ENCODE measurements at regions not wholly inside any gene's neighbourhood (a gene's known extent, or its start where the extent isn't known, plus 50 kb on each side); places are given as distances from the start of the nearest gene placed in this dataset.
"Not testable (repeated sequence)": the region's sequence is repeated elsewhere in the genome, so short reads cannot be mapped to it uniquely, and the experiment has no call there.

- Histone ChIP-seq H2AFZ (ENCODE audit: low read length) (no peak overlapping the region), H3K79me2 (ENCODE audit: insufficient read depth, low read length) (no peaks in the 10 kb centered on the region), H3K4me1 (ENCODE audit: insufficient read depth, low read length, poor library complexity, severe bottlenecking) (no peaks in the 10 kb centered on the region), H3K9me3 (ENCODE audit: insufficient read depth, low read depth, low read length) (peaks cover 8% of the 10 kb centered on the region; the same call in 1 of the 2 replicates), H3K9me2 (replicated peaks; ENCODE audit: low read depth, low read length) (no peaks in the 10 kb centered on the region), H3K4me3 (ENCODE audit: low read length, poor library complexity, severe bottlenecking) (no peak overlapping the region), H3F3A (ENCODE audit: low read depth) (no peaks in the 10 kb centered on the region), H3K36me3 (ENCODE audit: insufficient read depth, low read length) (no peaks in the 10 kb centered on the region), H3K9ac (ENCODE audit: low read depth, low read length, poor library complexity, severe bottlenecking) (no peak overlapping the region), H3K27me3 (ENCODE audit: insufficient read depth, low read length, poor library complexity, severe bottlenecking) (no peaks in the 10 kb centered on the region), H4K20me1 (ENCODE audit: insufficient read depth, low read length, poor library complexity, severe bottlenecking) (no peaks in the 10 kb centered on the region), H3K4me2 (ENCODE audit: low read depth, low read length, poor library complexity, severe bottlenecking) (no peak overlapping the region)
- no peak for TF ChIP-seq EZH2phosphoT487 (IDR thresholded peaks at IDR 0.05; ENCODE audit: borderline replicate concordance)
These were observed 509.4 kb downstream of the MATN1 start for GRCh38 chr1:30213936-30214335.

- H3K4me3 ChIP-seq (ENCODE audit: low read length, poor library complexity, severe bottlenecking); H3K9me2 ChIP-seq (replicated peaks; ENCODE audit: low read depth, low read length); H3K9me3 ChIP-seq (ENCODE audit: insufficient read depth, low read depth, low read length); H3F3A ChIP-seq (ENCODE audit: low read depth); H3K27me3 ChIP-seq (ENCODE audit: insufficient read depth, low read length, poor library complexity, severe bottlenecking); H3K36me3 ChIP-seq (ENCODE audit: insufficient read depth, low read length); H3K9ac ChIP-seq (ENCODE audit: low read depth, low read length, poor library complexity, severe bottlenecking); H2AFZ ChIP-seq (ENCODE audit: low read length); H3K79me2 ChIP-seq (ENCODE audit: insufficient read depth, low read length); H4K20me1 ChIP-seq (ENCODE audit: insufficient read depth, low read length, poor library complexity, severe bottlenecking); H3K4me2 ChIP-seq (ENCODE audit: low read depth, low read length, poor library complexity, severe bottlenecking); H3K4me1 ChIP-seq (ENCODE audit: insufficient read depth, low read length, poor library complexity, severe bottlenecking): not testable (repeated sequence)
These were observed 515.4 kb downstream of the MATN1 start for GRCh38 chr1:30207962-30208361.

GRCh38 chr1:30206631-30207030 lies 516.8 kb downstream of the MATN1 start:
- not testable (repeated sequence) for H4K20me1 ChIP-seq (ENCODE audit: insufficient read depth, low read length, poor library complexity, severe bottlenecking); H3K9me2 ChIP-seq (replicated peaks; ENCODE audit: low read depth, low read length); H2AFZ ChIP-seq (ENCODE audit: low read length); H3K4me1 ChIP-seq (ENCODE audit: insufficient read depth, low read length, poor library complexity, severe bottlenecking); H3F3A ChIP-seq (ENCODE audit: low read depth); H3K9me3 ChIP-seq (ENCODE audit: insufficient read depth, low read depth, low read length); H3K27me3 ChIP-seq (ENCODE audit: insufficient read depth, low read length, poor library complexity, severe bottlenecking); H3K9ac ChIP-seq (ENCODE audit: low read depth, low read length, poor library complexity, severe bottlenecking); H3K36me3 ChIP-seq (ENCODE audit: insufficient read depth, low read length); H3K79me2 ChIP-seq (ENCODE audit: insufficient read depth, low read length); H3K4me2 ChIP-seq (ENCODE audit: low read depth, low read length, poor library complexity, severe bottlenecking); H3K4me3 ChIP-seq (ENCODE audit: low read length, poor library complexity, severe bottlenecking)

- H3K4me2 ChIP-seq (ENCODE audit: low read depth, low read length, poor library complexity, severe bottlenecking); H3F3A ChIP-seq (ENCODE audit: low read depth); H4K20me1 ChIP-seq (ENCODE audit: insufficient read depth, low read length, poor library complexity, severe bottlenecking); H3K36me3 ChIP-seq (ENCODE audit: insufficient read depth, low read length); H3K27me3 ChIP-seq (ENCODE audit: insufficient read depth, low read length, poor library complexity, severe bottlenecking); H3K9me3 ChIP-seq (ENCODE audit: insufficient read depth, low read depth, low read length); H3K4me1 ChIP-seq (ENCODE audit: insufficient read depth, low read length, poor library complexity, severe bottlenecking); H3K9me2 ChIP-seq (replicated peaks; ENCODE audit: low read depth, low read length); H3K79me2 ChIP-seq (ENCODE audit: insufficient read depth, low read length); H2AFZ ChIP-seq (ENCODE audit: low read length); H3K9ac ChIP-seq (ENCODE audit: low read depth, low read length, poor library complexity, severe bottlenecking); H3K4me3 ChIP-seq (ENCODE audit: low read length, poor library complexity, severe bottlenecking): not testable (repeated sequence)
These were observed 518.5 kb downstream of the MATN1 start for GRCh38 chr1:30204916-30205315.

GRCh38 chr1:30201015-30201414 lies 522.4 kb downstream of the MATN1 start:
- no peak overlapping the region for H2AFZ ChIP-seq (ENCODE audit: low read length)
- no peak overlapping the region for H3K4me2 ChIP-seq (ENCODE audit: low read depth, low read length, poor library complexity, severe bottlenecking)
- no peaks in the 10 kb centered on the region for H3K27me3 ChIP-seq (ENCODE audit: insufficient read depth, low read length, poor library complexity, severe bottlenecking)
- TF ChIP-seq CTCF (conservative IDR thresholded peaks at IDR 0.05; ENCODE audit: low read length) (no peak), EZH2phosphoT487 (IDR thresholded peaks at IDR 0.05; ENCODE audit: borderline replicate concordance) (no peak)
- no peaks in the 10 kb centered on the region for H3K79me2 ChIP-seq (ENCODE audit: insufficient read depth, low read length)
- H3K9me2 ChIP-seq (replicated peaks; ENCODE audit: low read depth, low read length): no peaks in the 10 kb centered on the region
- H3K9ac ChIP-seq (ENCODE audit: low read depth, low read length, poor library complexity, severe bottlenecking): no peak overlapping the region
- H3K4me3 ChIP-seq (ENCODE audit: low read length, poor library complexity, severe bottlenecking): no peak overlapping the region
- no peaks in the 10 kb centered on the region for H4K20me1 ChIP-seq (ENCODE audit: insufficient read depth, low read length, poor library complexity, severe bottlenecking)
- H3K36me3 ChIP-seq (ENCODE audit: insufficient read depth, low read length): no peaks in the 10 kb centered on the region
- peaks cover 5% of the 10 kb centered on the region; the same call in 1 of the 2 replicates for H3K9me3 ChIP-seq (ENCODE audit: insufficient read depth, low read depth, low read length)
- no peaks in the 10 kb centered on the region for H3K4me1 ChIP-seq (ENCODE audit: insufficient read depth, low read length, poor library complexity, severe bottlenecking)
- H3F3A ChIP-seq (ENCODE audit: low read depth): no peaks in the 10 kb centered on the region
